ENCODE measurements at regions not wholly inside any gene's neighbourhood (a gene's known extent, or its start where the extent isn't known, plus 50 kb on each side); places are given as distances from the start of the nearest gene placed in this dataset.

- TF ChIP-seq CTCF (IDR thresholded peaks at IDR 0.05): no peak
- TF ChIP-seq POLR2AphosphoS5 (IDR thresholded peaks at IDR 0.05; ENCODE audit: low read depth, low read length): no peak
- TF ChIP-seq TCF7L2 (IDR thresholded peaks at IDR 0.05; ENCODE audit: low read depth, low read length): no peak
- no peak for TF ChIP-seq SIN3A (IDR thresholded peaks at IDR 0.05; ENCODE audit: borderline replicate concordance, insufficient read depth, low read depth, low read length)
Measured at GRCh38 chr1:101316799-101317198, 80.0 kb downstream of the S1PR1 start.

All from Panc1 (cell line).